GM13976 (cell line): ENCODE measurements at regions not wholly inside any gene's neighbourhood (a gene's known extent, or its start where the extent isn't known, plus 50 kb on each side); places are given as distances from the start of the nearest gene placed in this dataset.

ENCODE experiments used
- DNase-seq: peaks from one replicate; pipeline ENCODE4 v3.0.0; 2012; ENCODE audit warnings: low spot score
- in situ Hi-C: fragments of 300-500 bp; cut with MboI; formaldehyde crosslinking; loops from one replicate; pipeline ENCODE4 v1.12.0; 2022; ENCODE audit warnings: low sequenced_read_pairs, mixed read lengths, inconsistent platforms; ENCODE audit not compliant: unreplicated experiment
- TF ChIP-seq, protein P1 (sequence below): IDR thresholded peaks from 2 replicates; pipeline ENCODE4 v1.5.1; 2012; ENCODE audit warnings: borderline replicate concordance, mild to moderate bottlenecking; ENCODE audit not compliant: insufficient read depth; ENCODE audit errors: extremely low read depth, missing control alignments, control extremely low read depth

DNA sequence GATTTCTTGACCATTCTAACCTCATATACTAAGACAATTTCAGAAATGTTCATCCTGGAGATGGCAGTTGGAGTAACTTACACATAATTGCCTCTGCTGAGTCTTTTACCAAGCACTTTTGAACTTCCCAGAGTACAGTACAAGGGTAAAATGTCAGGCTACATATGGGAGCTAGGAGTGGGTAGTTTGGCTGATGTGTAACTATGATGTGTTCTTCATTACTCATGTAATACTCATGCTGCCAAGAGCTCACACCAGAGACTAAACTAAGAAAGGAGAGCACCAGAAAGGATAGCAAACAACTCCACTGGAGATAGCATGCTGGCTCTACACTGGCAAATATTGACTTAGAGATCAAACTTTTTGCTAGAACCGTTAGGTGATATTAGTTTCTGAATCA is 194.0 kb downstream of the PDGFRA start:
- in situ Hi-C loops = no loop called here
- no peak for DNase-seq
- TF ChIP-seq, protein P1, sequence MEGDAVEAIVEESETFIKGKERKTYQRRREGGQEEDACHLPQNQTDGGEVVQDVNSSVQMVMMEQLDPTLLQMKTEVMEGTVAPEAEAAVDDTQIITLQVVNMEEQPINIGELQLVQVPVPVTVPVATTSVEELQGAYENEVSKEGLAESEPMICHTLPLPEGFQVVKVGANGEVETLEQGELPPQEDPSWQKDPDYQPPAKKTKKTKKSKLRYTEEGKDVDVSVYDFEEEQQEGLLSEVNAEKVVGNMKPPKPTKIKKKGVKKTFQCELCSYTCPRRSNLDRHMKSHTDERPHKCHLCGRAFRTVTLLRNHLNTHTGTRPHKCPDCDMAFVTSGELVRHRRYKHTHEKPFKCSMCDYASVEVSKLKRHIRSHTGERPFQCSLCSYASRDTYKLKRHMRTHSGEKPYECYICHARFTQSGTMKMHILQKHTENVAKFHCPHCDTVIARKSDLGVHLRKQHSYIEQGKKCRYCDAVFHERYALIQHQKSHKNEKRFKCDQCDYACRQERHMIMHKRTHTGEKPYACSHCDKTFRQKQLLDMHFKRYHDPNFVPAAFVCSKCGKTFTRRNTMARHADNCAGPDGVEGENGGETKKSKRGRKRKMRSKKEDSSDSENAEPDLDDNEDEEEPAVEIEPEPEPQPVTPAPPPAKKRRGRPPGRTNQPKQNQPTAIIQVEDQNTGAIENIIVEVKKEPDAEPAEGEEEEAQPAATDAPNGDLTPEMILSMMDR = no peak

DNA sequence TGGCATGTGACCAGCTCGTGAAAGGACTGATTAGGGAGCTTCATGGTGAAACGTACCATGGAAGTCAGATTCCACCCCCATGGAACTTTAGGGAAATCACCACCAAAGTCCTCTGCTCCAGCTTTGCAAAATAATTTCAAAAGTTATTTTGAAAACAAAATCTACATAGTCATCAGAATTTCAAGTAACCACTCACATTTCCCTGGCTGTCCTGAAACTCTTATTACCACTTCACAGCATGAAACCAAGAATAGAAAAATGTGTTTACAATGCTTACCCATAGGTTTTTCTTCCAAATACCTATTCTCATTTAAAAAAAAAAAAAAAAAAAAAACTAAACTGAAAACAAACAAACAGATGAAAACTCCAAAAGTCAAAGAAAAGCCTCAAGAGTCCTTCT is 198.7 kb downstream of the PDGFRA start:
- TF ChIP-seq, protein P1 = no peak
- in situ Hi-C loops = no loop called here
- no peak for DNase-seq

DNA sequence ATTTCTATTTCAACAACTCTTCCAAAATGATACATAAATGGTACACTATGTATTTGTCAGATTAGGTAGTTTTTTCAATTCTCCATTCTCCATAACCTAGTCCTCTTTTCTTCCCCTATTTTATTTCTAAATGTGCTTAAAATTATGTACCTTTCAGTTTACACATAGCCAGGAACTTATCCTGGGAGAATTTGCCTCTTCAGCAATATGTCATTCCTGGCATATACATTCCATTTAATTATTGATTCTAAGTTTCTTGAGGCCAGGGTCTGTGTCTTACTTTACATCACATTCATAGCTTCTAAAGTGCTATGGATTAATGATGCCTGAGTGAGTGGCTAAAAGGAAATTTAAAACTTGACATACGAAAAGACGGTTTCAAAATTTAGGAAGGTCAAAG is 199.8 kb downstream of the PDGFRA start:
- no peak for DNase-seq
- TF ChIP-seq, protein P1 = no peak
- in situ Hi-C loops = no loop called here

DNA sequence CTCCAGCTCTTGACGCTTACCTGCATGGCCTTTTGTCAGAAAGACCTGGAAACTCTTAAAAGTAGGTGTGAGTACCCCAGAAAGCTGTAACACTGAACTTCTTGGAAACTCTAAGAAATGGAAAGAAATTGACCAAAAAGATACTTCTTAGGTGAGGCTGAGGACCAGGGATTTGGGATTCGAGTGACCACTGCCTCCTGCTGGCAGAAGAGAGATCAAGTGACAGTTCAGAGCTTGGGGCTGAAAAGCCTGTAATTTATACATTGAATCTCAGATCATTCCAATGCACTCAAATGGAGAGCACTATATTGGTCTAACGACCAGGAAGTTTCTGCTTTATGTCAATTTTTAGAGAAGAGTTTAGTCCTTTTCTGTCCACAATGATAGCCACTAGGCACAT is 204.6 kb downstream of the PDGFRA start:
- in situ Hi-C loops = no loop called here
- DNase-seq = no peak
- TF ChIP-seq, protein P1 = no peak

DNA sequence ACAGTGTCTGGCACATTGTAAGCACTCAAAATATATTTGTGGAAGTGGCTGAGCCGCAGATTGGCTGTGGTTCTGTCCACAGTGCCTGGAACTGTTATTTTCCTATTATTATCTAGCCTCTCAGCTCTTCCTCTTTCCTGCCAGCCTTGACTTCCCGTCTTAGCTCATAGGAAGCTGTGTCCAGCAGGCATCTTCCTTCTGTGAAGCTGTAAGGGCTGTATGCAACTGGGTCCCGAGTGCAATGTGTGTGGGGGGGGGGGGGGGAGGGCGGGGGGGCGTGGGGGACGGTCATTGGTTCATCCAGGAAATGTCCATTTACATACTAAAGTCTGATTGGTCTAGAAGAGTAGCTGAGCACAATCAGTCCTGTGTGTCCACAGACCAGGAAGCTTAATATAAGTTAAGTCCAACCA is 210.7 kb downstream of the PDGFRA start:
- TF ChIP-seq, protein P1 = no peak
- in situ Hi-C loops = no loop called here
- DNase-seq = no peak

DNA sequence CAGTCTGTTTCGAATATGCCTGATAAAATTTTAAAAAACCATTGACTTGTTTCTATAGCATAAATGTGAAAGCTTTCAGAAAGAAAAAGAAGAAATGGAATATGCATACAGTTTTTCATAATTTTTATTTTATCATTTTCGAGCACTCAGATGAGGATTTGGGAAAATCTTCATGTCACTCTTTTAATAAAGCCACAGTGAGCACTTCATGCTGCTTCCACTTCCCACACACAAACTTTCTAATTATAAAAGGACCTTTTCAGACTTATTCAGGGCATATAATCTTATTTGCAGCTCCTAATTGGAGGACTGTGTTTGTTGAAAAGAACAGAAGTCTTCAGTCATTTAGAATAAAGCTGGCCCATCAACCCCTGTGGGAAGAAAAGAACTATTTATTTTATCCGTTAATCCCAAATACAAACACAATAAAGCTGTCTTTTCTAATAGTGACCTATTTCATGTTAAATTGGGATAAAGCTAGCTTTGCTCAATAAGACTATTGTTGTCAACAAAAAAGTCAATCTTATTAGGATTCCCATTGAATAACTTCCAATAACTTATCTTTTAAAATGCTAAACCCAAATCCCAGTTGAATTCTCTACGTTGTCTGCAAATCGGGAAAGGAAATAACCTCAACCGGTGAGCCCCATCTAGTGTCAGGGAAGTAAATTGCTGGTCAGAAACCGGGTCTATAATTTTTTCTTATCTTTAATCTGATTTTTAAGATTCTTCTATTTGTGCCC is 211.5 kb downstream of the PDGFRA start:
- TF ChIP-seq, protein P1 = no peak
- in situ Hi-C loops = no loop called here
- DNase-seq = peak; percentile 37
